ENCODE measurements at regions not wholly inside any gene's neighbourhood (a gene's known extent, or its start where the extent isn't known, plus 50 kb on each side); places are given as distances from the start of the nearest gene placed in this dataset.
"Not testable (repeated sequence)": the region's sequence is repeated elsewhere in the genome, so short reads cannot be mapped to it uniquely, and the experiment has no call there.

- in situ Hi-C loops (cut with HindIII; ENCODE audit: low sequenced_read_pairs): no loop called here
- TF ChIP-seq CTCF (IDR thresholded peaks at IDR 0.05; ENCODE audit: low read depth, low read length): no peak
- DNase-seq (ENCODE audit: low read depth, low spot score): no peak
- no peak overlapping the region for H3K4me3 ChIP-seq (ENCODE audit: low read depth, low read length)
Observed at GRCh38 chr5:63398346-63398745, 563.9 kb downstream of the HTR1A start.

GRCh38 chr5:63388188-63388587 is 574.1 kb downstream of the HTR1A start:
- in situ Hi-C loops (cut with HindIII; ENCODE audit: low sequenced_read_pairs); H3K4me3 ChIP-seq (ENCODE audit: low read depth, low read length); DNase-seq (ENCODE audit: low read depth, low spot score): not testable (repeated sequence)

- no peak overlapping the region for H3K4me3 ChIP-seq (ENCODE audit: low read depth, low read length)
- in situ Hi-C loops (cut with HindIII; ENCODE audit: low sequenced_read_pairs): no loop called here
- no peak for DNase-seq (ENCODE audit: low read depth, low spot score)
- no peak for TF ChIP-seq CTCF (IDR thresholded peaks at IDR 0.05; ENCODE audit: low read depth, low read length)
Observed at GRCh38 chr5:63375851-63376250, 586.4 kb downstream of the HTR1A start.

- TF ChIP-seq CTCF (IDR thresholded peaks at IDR 0.05; ENCODE audit: low read depth, low read length): no peak
- in situ Hi-C loops (cut with HindIII; ENCODE audit: low sequenced_read_pairs): no loop called here
- no peak for DNase-seq (ENCODE audit: low read depth, low spot score)
- no peak overlapping the region for H3K4me3 ChIP-seq (ENCODE audit: low read depth, low read length)
Observed at GRCh38 chr5:63374085-63374484, 588.2 kb downstream of the HTR1A start.

GRCh38 chr5:63351164-63351563 is 611.1 kb downstream of the HTR1A start:
- no peak for DNase-seq (ENCODE audit: low read depth, low spot score)
- TF ChIP-seq CTCF (IDR thresholded peaks at IDR 0.05; ENCODE audit: low read depth, low read length): no peak
- in situ Hi-C loops (cut with HindIII; ENCODE audit: low sequenced_read_pairs): no loop called here
- H3K4me3 ChIP-seq (ENCODE audit: low read depth, low read length): no peak overlapping the region

GRCh38 chr5:63346451-63346850 is 615.8 kb downstream of the HTR1A start:
- H3K4me3 ChIP-seq (ENCODE audit: low read depth, low read length): no peak overlapping the region
- DNase-seq (ENCODE audit: low read depth, low spot score): no peak
- in situ Hi-C loops (cut with HindIII; ENCODE audit: low sequenced_read_pairs): no loop called here
- no peak for TF ChIP-seq CTCF (IDR thresholded peaks at IDR 0.05; ENCODE audit: low read depth, low read length)

- H3K4me3 ChIP-seq (ENCODE audit: low read depth, low read length): no peak overlapping the region
- in situ Hi-C loops (cut with HindIII; ENCODE audit: low sequenced_read_pairs): no loop called here
- no peak for DNase-seq (ENCODE audit: low read depth, low spot score)
- TF ChIP-seq CTCF (IDR thresholded peaks at IDR 0.05; ENCODE audit: low read depth, low read length): no peak
Observed at GRCh38 chr5:63341442-63341841, 620.8 kb downstream of the HTR1A start.

Data from astrocyte of the spinal cord (primary cell).